ENCODE measurements at regions not wholly inside any gene's neighbourhood (a gene's known extent, or its start where the extent isn't known, plus 50 kb on each side); places are given as distances from the start of the nearest gene placed in this dataset.
"Not testable (repeated sequence)": the region's sequence is repeated elsewhere in the genome, so short reads cannot be mapped to it uniquely, and the experiment has no call there.

DNA sequence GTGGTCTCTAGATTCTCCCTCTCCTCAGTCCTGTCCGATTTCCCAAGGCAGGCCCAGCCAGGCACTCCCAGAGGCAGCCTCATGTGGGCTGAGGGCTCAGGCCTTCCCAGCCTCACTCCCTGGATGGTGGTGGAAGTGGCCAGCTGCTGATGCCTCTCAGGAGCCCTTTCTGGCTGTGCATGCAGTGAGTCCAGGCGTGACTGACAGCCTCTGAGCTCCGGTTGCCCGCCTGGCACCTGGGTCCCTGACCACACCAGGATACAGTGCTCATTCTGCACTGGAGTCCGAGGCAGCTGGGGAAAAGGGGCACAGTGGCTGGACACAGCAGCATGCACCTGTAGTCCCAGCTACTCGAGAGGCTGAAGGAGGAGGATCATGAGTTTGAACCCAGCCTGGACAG, 132.6 kb downstream of the CUL2 start:
- DNase-seq, result no peak

DNA sequence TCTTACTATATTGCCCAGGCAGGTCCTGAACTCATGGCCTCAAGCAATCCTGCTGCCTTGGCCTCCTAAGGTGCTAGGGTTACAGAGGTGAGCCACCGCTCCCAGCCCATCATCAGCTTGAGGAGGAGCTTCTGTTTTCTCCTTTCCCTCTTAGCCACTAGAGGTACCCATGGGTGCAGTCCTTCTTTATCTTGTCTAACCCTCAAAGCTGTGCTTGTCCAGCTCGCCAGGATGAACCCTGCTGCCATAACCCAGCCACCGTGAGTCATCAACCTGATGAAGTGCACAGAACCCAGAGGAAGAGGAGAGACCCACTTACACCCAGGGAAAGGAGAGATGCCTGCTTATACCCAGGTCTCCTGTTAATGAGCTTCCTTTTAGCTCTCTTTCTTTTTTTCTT, 133.4 kb downstream of the CUL2 start:
- DNase-seq, result no peak

GRCh38 chr10:34955391-34955790, 134.8 kb downstream of the CUL2 start:
- no peak for DNase-seq

DNA sequence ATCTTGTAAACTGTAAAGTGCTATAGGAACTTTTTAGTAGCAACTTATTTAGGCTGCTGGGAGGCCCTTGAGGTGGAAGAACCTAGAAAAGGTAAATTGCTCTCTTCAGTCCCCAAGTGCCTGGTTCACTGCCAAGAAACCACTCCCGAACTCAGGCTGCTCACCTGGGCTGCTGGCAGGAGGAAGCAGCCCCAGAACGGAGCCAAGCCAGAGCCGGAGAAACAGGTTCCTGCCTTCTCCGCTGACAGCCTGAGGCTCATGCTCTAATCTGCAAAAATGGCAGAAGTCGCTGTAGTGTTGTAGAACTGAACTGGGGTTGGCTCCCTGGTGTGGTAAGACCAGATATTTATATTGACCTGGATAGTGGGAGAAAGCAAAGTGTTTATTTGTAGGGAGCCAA, 136.0 kb downstream of the CUL2 start:
- DNase-seq, result no peak

DNA sequence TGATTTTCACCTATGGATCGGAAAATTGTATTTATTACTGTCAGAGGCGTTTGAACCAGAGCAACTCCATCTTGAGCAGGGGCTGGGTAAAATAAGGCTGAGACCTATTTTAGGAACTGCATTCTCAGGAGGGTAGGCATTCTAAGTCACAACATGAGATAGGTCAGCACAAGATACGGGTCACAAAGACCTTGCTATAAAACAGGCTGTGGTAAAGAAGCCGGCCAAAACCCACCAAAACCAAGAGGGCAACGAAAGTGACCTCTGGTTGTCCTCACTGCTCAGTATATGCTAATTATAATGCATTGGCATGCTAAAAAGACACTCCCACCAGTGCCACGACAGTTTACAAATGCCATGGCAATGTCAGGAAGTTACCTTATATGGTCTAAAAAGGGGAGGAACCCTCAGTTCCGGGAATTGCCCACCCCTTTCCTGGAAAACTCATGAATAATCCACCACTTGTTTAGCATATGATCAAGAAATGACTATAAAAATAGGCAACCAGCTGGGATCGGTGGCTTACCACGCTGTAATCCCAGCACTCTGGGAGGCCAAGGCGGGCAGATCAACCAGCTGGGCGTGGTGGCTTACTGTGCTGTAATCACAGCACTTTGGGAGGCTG, 136.3 kb upstream of the PARD3 start:
- DNase-seq, result not testable (repeated sequence)

GRCh38 chr10:34945951-34946522, 130.9 kb upstream of the PARD3 start:
- not testable (repeated sequence) for DNase-seq

DNA sequence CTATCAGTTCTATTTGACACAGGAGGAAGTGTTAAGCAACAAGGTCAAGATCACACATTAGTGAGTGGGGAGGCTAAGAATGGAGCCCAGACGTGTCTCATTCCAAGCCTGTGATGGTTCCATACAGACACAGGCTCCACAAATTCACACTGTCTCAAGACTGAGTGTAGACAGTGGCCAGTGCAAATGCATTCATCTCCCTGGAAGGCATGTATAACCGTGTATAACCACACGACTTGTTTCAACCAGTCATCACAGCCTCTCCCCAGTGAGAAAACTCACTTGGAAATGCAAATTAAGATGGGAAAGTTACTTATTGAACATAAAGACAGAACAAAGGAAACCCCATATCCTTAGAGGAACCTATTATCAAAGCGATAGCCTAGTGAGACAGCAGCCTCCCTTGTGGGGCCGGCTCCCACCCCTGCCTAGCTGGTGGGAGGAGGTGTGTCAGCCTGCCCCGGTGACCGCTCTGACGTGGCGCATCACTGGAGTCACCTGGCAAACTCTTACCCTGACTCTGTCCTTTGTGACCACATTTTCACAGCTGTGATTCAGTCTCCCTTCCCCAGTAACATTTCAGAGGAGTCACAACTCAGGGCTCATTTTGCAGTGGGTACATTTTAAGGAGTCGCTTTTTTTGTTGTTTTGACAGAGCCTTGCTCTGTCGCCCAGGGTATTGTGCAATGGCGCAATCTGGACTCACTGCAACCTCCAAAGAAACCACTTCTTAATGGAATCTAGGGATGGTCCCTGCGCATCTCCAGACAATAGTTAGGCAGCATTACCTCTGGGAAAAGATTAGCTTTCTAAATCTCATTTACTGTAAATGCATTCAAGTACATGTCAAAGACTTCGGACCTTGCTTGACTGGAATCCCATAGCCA, 126.6 kb upstream of the PARD3 start:
- no peak for DNase-seq

- no peak for DNase-seq
Observed at GRCh38 chr10:34940436-34940835, 125.3 kb upstream of the PARD3 start.

DNA sequence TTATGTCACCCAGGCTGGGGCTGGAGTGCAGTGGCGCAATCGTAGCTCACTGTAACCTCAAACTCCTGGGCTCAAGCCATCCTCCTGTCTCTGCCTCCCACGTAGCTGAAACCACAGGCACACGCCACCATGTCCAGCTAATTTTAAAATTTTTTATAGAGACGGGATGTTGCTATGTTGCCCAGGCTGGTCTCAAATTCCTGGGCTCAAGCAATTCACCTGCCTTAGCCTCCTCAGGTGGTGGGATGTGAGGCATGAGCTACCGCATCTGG, 123.2 kb upstream of the PARD3 start:
- no peak for DNase-seq

DNA sequence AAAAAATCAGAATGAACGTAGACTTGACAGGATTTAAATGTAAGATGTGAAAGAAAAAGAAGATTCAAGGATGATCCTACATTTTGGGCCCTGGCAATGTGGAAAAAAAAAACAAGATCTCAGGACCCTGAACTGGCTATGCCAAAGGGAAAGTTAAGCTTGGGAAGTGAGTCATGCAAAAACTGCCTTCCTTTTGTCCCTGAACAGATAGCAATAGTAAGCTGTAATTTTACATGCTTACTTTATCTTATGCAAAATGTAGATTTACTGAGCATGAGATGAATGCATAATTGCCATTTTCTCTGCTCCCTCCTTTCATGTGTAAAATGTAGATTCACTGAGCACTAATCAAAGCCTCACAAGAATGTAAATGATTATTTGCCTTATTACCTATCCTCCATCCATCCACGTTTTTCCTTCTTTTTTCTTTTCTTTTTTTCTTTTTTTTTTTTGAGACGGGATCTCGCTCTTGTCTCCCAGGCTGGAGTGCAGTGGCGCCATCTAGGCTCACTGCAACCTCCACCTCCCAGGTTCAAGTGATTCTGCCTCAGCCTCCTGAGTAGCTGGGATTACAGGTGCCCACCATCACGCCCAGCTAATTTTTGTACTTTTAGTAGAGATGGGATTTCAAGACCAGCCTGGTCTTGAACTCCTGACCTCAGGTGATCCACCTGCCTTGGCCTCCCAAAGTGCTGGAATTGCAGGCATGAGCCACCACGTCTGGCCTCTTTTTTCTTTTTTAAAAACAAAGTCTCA, 122.7 kb upstream of the PARD3 start:
- not testable (repeated sequence) for DNase-seq

- DNase-seq, result no peak
Observed at GRCh38 chr10:34936061-34936460, 121.0 kb upstream of the PARD3 start.

DNA sequence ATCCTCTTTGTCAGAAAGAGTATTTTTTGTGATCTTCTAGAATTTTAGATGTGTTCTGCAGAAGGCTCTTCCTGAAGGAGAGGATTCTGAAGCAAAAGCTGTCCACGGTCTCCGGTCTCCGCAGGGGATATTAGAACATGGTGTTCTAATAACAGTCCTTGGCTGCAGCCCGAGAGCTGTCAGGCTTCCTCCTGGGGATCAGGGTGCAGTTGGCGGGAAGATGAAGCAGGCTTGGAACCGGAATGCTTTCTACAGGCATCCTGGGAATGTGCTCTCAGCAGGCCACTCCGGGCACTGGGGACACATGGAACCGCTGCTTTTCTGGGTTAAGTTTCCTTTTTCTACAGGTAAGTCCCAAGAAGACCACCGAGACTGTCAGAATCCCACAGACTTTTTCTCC, 118.6 kb upstream of the PARD3 start:
- no peak for DNase-seq

DNA sequence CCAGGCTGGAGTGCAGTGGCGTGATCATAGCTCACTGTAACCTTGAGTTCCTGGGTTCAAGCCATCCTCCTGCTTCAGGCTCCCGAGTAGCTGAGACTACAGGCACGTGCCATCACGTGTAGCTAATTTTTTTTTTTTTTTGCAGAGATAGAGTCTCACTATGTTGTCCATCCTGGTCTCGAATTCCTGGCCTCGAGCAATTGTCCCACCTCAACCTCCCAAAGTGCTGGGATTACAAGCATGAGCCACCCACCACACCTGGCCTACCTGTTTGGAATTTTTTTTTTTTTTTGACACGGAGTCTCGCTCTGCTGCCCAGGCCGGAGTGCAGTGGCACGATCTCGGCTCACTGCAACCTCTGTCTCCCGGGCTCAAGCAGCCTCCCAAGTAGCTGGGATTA, 117.1 kb upstream of the PARD3 start:
- DNase-seq, result no peak

DNA sequence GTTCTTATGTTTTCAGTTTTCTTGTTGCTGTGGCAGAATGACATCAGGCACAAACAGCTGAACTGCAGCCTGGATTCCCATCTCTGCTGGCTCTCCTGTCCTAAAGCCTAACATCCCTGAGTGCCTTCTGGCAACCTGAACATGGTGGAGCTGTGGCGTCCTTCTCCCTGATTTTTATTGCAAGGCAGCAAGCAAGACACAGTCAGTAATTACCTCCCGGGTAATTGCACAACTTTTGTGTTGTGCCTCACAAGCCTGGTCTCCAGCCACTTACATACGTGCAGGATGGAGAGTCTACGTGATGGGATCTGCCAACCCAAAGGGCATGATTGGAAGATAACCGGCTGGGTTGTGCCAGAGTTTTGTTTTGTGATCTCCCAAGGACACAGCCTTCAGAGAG, 116.1 kb upstream of the PARD3 start:
- no peak for DNase-seq

DNA sequence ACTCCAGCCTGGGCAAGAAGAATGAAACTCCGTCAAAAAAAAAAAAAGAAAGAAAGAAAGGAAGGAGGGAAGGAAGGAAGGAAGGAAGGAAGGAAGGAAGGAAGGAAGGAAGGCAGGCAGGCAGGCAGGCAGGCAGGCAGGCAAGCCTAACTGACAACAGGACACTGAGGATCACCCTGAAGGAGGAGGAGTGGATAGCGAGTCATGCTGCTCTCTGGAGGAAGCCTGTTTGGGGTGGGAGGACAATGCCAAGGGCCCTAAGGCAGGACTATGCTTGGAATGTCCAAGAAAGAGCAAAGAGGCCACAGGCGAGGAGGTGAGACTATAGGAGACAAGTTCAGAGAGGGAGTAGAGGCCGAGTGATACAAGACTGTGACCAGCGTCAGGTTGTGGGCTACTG, 107.0 kb upstream of the PARD3 start:
- peak; percentile 19 for DNase-seq

DNA sequence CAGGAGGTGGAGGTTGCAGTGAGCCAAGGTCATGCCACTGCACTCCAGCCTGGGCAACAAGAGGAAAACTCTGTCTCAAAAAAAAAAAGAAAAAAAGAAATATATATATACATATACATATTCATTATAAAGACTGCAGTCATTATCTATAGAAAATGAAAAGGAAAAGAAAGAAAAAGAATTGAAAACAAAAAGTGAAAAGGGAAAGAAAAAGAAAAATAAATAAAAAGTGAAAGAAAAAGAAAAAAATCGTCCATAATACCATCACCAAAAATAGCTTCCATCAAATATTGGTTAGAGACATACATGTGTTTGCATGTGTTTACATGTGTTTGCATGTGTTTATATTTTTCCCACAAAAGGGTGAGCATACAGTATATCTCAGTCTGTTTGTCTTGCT, 105.5 kb upstream of the PARD3 start:
- DNase-seq, result no peak

GRCh38 chr10:34918776-34919315, 103.8 kb upstream of the PARD3 start:
- DNase-seq, result no peak

GRCh38 chr10:34918060-34918775, 103.1 kb upstream of the PARD3 start:
- no peak for DNase-seq

DNA sequence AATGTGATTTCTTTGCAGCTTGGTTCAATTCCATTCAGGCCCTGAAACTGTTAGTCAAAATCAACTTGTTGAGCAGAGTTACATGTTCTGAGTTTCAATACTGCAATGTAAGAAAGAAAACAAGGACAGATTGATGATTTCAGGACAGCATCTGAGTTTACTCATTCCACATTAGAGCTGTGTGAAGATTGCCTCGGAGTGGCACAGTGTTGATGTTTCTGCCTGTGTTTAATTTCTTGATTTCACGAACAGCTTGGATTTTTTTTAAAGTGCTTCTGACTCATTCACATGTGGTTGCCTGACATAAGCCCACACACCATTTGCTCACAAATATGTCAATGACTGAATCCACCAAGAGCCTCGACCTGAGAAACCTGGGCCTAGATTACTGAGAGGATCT, 101.2 kb upstream of the PARD3 start:
- no peak for DNase-seq

GRCh38 chr10:34912771-34913170, 97.7 kb upstream of the PARD3 start:
- no peak for DNase-seq

GRCh38 chr10:34911661-34912205, 96.6 kb upstream of the PARD3 start:
- peak; percentile 38 for DNase-seq

DNA sequence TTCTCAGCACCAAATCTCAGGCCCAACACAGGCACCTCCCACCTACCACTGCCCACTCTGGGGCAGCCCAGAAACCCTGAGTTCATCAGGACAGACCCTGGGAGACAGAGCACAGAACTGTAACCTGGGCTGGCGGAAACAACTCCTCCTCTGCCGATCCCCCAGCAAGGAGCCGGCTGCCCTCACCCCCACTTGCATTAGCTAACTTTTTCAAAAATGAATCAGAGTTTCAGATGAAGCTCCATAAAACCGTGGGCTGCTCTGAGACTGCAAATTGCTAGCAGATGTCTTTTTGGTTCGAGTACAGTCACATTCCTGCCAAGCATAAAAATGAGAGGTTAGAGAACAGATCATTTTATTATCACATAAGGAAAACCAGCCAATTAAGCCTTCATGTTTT, 93.4 kb upstream of the PARD3 start:
- DNase-seq, result peak; percentile 28
